ENCODE measurements at regions not wholly inside any gene's neighbourhood (a gene's known extent, or its start where the extent isn't known, plus 50 kb on each side); places are given as distances from the start of the nearest gene placed in this dataset.

- TF ChIP-seq CTCF (IDR thresholded peaks at IDR 0.05; ENCODE audit: poor library complexity, severe bottlenecking) = no peak
- peak; percentile 41 for TF ChIP-seq POLR2AphosphoS5 (IDR thresholded peaks at IDR 0.05)
- TF ChIP-seq, protein P1, sequence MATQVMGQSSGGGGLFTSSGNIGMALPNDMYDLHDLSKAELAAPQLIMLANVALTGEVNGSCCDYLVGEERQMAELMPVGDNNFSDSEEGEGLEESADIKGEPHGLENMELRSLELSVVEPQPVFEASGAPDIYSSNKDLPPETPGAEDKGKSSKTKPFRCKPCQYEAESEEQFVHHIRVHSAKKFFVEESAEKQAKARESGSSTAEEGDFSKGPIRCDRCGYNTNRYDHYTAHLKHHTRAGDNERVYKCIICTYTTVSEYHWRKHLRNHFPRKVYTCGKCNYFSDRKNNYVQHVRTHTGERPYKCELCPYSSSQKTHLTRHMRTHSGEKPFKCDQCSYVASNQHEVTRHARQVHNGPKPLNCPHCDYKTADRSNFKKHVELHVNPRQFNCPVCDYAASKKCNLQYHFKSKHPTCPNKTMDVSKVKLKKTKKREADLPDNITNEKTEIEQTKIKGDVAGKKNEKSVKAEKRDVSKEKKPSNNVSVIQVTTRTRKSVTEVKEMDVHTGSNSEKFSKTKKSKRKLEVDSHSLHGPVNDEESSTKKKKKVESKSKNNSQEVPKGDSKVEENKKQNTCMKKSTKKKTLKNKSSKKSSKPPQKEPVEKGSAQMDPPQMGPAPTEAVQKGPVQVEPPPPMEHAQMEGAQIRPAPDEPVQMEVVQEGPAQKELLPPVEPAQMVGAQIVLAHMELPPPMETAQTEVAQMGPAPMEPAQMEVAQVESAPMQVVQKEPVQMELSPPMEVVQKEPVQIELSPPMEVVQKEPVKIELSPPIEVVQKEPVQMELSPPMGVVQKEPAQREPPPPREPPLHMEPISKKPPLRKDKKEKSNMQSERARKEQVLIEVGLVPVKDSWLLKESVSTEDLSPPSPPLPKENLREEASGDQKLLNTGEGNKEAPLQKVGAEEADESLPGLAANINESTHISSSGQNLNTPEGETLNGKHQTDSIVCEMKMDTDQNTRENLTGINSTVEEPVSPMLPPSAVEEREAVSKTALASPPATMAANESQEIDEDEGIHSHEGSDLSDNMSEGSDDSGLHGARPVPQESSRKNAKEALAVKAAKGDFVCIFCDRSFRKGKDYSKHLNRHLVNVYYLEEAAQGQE (IDR thresholded peaks at IDR 0.05; ENCODE audit: borderline replicate concordance) = peak; percentile 30
- TF ChIP-seq RAD21 (conservative IDR thresholded peaks at IDR 0.05) = no peak
- no peak for TF ChIP-seq EZH2 (IDR thresholded peaks at IDR 0.05; ENCODE audit: borderline replicate concordance, insufficient read depth, low read length, poor library complexity, severe bottlenecking)
These were observed 511.8 kb downstream of the EPHA3 start for GRCh38 chr3:89619263-89619662.
